CD4-positive, alpha-beta T cell (primary cell): ENCODE measurements at regions not wholly inside any gene's neighbourhood (a gene's known extent, or its start where the extent isn't known, plus 50 kb on each side); places are given as distances from the start of the nearest gene placed in this dataset.

Source experiments
- ATAC-seq: fragments of 200-7000 bp; cut with Tn5 transposase; one replicate; pipeline ENCODE4 v1.10.0; 2022; ENCODE audit warnings: mild to moderate bottlenecking; ENCODE audit not compliant: poor library complexity
- CTCF ChIA-PET: fragments of 350-600 bp; sonication (Branson Sonifier 250); formaldehyde crosslinking; loops from one replicate; lab custom pipeline; 2021; ENCODE audit warnings: antibody characterized with exemption, inconsistent platforms; lab: Charles Lee
- POLR2A ChIA-PET: fragments of 350-600 bp; sonication (Branson Sonifier 250); formaldehyde crosslinking; loops from one replicate; lab custom pipeline; 2021; ENCODE audit warnings: antibody characterized with exemption, inconsistent platforms; lab: Charles Lee
- DNase-seq, 14 experiments: peaks; one replicate each; pipeline ENCODE4 v3.0.0-alpha.2; 2013 to 2020; ENCODE audit warnings: mixed read lengths in 2 of 14
- H3K27ac ChIP-seq, 2 donors: one replicate each; pipeline versions ENCODE4 v1.5.1 to v1.7.0; 2013; ENCODE audit warnings: low read length in 2 of 2, low read depth in 1 of 2, mild to moderate bottlenecking in 1 of 2
- H3K27me3 ChIP-seq, 2 experiments: 1 replicate in 1 of 2; 2 replicates in 1 of 2; pipeline versions ENCODE4 v1.6.1 to v1.7.0; 2013; ENCODE audit warnings: low read length in 2 of 2, control low read depth in 1 of 2, mild to moderate bottlenecking in 1 of 2, moderate library complexity in 1 of 2; ENCODE audit not compliant: insufficient read depth in 2 of 2, control insufficient read depth in 1 of 2
- H3K36me3 ChIP-seq: one replicate; pipeline ENCODE4 v1.6.1; 2013; ENCODE audit warnings: low read length, control low read depth; ENCODE audit not compliant: insufficient read depth
- H3K4me1 ChIP-seq: one replicate; pipeline ENCODE4 v1.6.1; 2013; ENCODE audit warnings: low read length, control low read depth; ENCODE audit not compliant: insufficient read depth
- H3K4me3 ChIP-seq: one replicate; pipeline ENCODE4 v1.5.1; 2013; ENCODE audit warnings: mild to moderate bottlenecking, low read length, moderate library complexity
- H3K9me3 ChIP-seq, 2 experiments: 1 replicate in 1 of 2; 2 replicates in 1 of 2; pipeline versions ENCODE4 v1.6.1 to v1.7.0; 2013; ENCODE audit warnings: low read length in 2 of 2, mild to moderate bottlenecking in 2 of 2, control low read depth in 1 of 2, moderate library complexity in 1 of 2; ENCODE audit not compliant: control insufficient read depth in 1 of 2, insufficient read depth in 1 of 2
- H3K27ac Mint-ChIP-seq: one replicate; pipeline ENCODE4 v1.8.0; 2020; ENCODE audit warnings: mixed read lengths
- H3K27me3 Mint-ChIP-seq: one replicate; pipeline ENCODE4 v1.8.0; 2021; ENCODE audit warnings: mixed read lengths
- H3K36me3 Mint-ChIP-seq: one replicate; pipeline ENCODE4 v1.8.0; 2021; ENCODE audit warnings: low read depth, mixed read lengths
- H3K4me1 Mint-ChIP-seq: one replicate; pipeline ENCODE4 v1.8.0; 2021; ENCODE audit warnings: low read depth, mixed read lengths
- H3K4me3 Mint-ChIP-seq: one replicate; pipeline ENCODE4 v1.8.0; 2020; ENCODE audit warnings: mild to moderate bottlenecking, mixed read lengths
- H3K9me3 Mint-ChIP-seq: one replicate; pipeline ENCODE4 v1.8.0; 2020; ENCODE audit warnings: mixed read lengths
- intact Hi-C, 2 experiments: fragments of 100-400 bp; cut with DNase I in 1 of 2; cut with micrococcal nuclease in 1 of 2; formaldehyde crosslinking; loops; one replicate each; pipeline versions ENCODE4 v1.15.1 to v1.9.0; 2023 to 2025; cut with DNase I, micrococcal nuclease
- TF ChIP-seq, protein P1 (sequence below): fragments of 200-600 bp; IDR thresholded peaks from one replicate; pipeline ENCODE4 v1.8.0; 2022; ENCODE audit warnings: antibody characterized with exemption, mild to moderate bottlenecking

DNA sequence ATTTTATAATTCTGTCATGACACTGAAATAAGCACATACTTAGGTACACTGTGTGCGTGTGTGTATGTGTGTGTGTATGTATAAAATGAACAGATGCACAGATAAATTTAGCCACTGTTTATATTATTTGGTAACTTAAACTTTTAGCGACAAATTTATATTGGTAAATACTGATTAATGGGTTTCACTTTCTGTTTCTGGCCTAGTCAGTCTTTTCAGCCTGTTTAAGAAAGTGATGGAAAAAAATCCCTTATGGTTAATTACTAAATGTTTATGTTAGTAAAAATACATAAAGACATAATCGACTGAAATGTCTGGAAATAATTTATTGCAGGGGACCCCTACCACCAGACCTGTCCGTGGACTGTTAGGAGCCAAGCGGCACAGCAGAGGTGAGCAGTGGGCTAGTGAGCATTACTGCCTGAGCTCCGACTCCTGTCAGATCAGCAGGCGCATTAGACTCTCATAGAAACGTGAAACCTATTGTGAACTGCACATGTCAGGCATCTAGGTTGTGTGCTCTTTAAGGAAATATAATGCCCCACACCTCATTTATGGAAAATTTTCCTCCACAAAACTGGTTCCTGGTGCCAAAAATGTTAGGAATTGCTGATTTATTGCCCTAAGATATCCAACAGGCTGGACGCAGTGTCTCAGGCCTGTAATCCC lies 717.4 kb downstream of the SI start:
- DNase-seq (no peak), ATAC-seq (no peak)
- ChIA-PET CTCF (no interaction called here), POLR2A (no interaction called here)
- intact Hi-C loops, result no loop called here
- Histone ChIP-seq H3K4me3 (no peak overlapping the region), H3K4me1 (no peaks in the 10 kb centered on the region), H3K27me3 (no peaks in the 10 kb centered on the region), H3K9me3 (peaks cover 0 to 3% of the 10 kb centered on the region in 2 experiments), H3K36me3 (no peaks in the 10 kb centered on the region), H3K27ac (no peak overlapping the region)
- Mint-ChIP-seq H3K4me1 (no peaks in the 10 kb centered on the region), H3K27ac (no peak overlapping the region), H3K27me3 (no peaks in the 10 kb centered on the region), H3K9me3 (peaks cover 12% of the 10 kb centered on the region), H3K36me3 (no peaks in the 10 kb centered on the region), H3K4me3 (no peak overlapping the region)
- TF ChIP-seq, protein P1, sequence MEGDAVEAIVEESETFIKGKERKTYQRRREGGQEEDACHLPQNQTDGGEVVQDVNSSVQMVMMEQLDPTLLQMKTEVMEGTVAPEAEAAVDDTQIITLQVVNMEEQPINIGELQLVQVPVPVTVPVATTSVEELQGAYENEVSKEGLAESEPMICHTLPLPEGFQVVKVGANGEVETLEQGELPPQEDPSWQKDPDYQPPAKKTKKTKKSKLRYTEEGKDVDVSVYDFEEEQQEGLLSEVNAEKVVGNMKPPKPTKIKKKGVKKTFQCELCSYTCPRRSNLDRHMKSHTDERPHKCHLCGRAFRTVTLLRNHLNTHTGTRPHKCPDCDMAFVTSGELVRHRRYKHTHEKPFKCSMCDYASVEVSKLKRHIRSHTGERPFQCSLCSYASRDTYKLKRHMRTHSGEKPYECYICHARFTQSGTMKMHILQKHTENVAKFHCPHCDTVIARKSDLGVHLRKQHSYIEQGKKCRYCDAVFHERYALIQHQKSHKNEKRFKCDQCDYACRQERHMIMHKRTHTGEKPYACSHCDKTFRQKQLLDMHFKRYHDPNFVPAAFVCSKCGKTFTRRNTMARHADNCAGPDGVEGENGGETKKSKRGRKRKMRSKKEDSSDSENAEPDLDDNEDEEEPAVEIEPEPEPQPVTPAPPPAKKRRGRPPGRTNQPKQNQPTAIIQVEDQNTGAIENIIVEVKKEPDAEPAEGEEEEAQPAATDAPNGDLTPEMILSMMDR, result no peak

DNA sequence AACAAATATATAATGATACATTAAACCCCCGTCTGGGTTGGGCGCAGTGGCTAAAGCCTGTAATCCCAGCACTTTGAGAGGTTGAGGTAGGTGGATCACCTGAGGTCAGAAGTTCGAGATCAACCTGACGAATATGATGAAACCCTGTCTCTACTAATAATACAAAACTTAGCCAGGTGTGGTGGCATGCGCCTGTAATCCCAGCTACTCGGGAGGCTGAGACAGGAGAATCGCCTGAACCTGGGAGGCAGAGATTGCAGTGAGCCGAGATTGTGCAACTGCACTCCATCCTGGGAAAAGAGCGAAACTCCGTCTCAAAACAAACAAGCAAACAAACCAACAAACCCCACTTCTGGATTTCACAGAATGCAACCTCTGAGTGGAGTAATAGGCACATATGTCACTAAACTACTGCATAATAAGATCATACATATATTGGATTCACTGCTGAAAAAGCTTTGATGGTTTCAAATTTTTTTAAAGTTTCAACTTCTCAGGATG lies 718.2 kb downstream of the SI start:
- H3K4me1 ChIP-seq, result no peaks in the 10 kb centered on the region
- ATAC-seq (no peak), DNase-seq (no peak)
- ChIA-PET POLR2A (no interaction called here), CTCF (no interaction called here)
- H3K4me3 ChIP-seq, result no peak overlapping the region
- intact Hi-C loops, result no loop called here
- Mint-ChIP-seq H3K4me3 (no peak overlapping the region), H3K27me3 (no peaks in the 10 kb centered on the region), H3K4me1 (no peaks in the 10 kb centered on the region), H3K36me3 (no peaks in the 10 kb centered on the region), H3K27ac (no peak overlapping the region), H3K9me3 (peaks cover 10% of the 10 kb centered on the region)
- H3K9me3 ChIP-seq, result peaks cover 0 to 3% of the 10 kb centered on the region in 2 experiments
- no peaks in the 10 kb centered on the region for H3K27me3 ChIP-seq
- no peak overlapping the region for H3K27ac ChIP-seq
- TF ChIP-seq, protein P1, result no peak
- H3K36me3 ChIP-seq, result no peaks in the 10 kb centered on the region

DNA sequence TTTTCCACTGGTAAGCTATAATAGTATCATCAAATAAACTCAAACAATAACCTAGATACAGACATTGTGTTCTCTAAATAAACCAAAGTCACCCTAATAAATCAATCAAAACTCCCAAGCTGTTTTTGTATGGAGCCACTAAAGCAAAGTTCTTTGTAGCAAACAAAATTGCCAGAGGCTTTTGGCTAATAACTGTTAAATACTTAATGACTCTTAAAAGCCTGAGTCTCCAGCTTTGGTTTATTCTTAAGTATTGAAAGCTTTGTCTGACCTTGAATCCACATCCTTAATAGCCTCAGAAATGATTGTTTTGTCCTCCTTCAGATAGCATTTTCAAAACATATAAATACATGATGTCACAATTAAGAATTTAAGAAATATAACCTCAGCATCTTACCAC lies 725.3 kb downstream of the SI start:
- H3K36me3 Mint-ChIP-seq, result no peaks in the 10 kb centered on the region
- CTCF ChIA-PET, result no interaction called here
- no peak overlapping the region for H3K4me3 Mint-ChIP-seq
- Histone ChIP-seq H3K4me1 (no peaks in the 10 kb centered on the region), H3K27me3 (no peaks in the 10 kb centered on the region), H3K4me3 (no peak overlapping the region), H3K9me3 (no peaks in the 10 kb centered on the region), H3K27ac (no peak overlapping the region), H3K36me3 (no peaks in the 10 kb centered on the region)
- H3K9me3 Mint-ChIP-seq, result peaks cover 11% of the 10 kb centered on the region
- POLR2A ChIA-PET, result no interaction called here
- H3K27ac Mint-ChIP-seq, result no peak overlapping the region
- DNase-seq, result no peak
- TF ChIP-seq, protein P1, result no peak
- intact Hi-C loops, result no loop called here
- ATAC-seq, result no peak
- no peaks in the 10 kb centered on the region for H3K4me1 Mint-ChIP-seq
- H3K27me3 Mint-ChIP-seq, result no peaks in the 10 kb centered on the region
